HepG2 (cell line): ENCODE measurements at regions not wholly inside any gene's neighbourhood (a gene's known extent, or its start where the extent isn't known, plus 50 kb on each side); places are given as distances from the start of the nearest gene placed in this dataset.

Experiments used
- ATAC-seq: fragments of 200-7000 bp; cut with Tn5 transposase; 3 replicates; pipeline ENCODE4 v1.9.1; 2020; ENCODE audit warnings: mild to moderate bottlenecking, moderate library complexity
- BruUV-seq: library from RNA; stranded (reverse); fragments of 400-500 nt; replicated peaks from 2 replicates; lab custom pipeline; 2021; lab: Mats Ljungman, UMichigan
- CTCF ChIA-PET: fragments of 300-600 bp; formaldehyde crosslinking; extraction: SDS; loops from one replicate; lab custom pipeline; 2021; ENCODE audit warnings: low total read pairs, inconsistent platforms, low intra/inter-chr PET ratio; lab: Yijun Ruan, JAX
- POLR2A ChIA-PET: fragments of 350-600 bp; sonication (Branson Sonifier 250); formaldehyde crosslinking; loops from one replicate; lab custom pipeline; 2020; ENCODE audit warnings: antibody characterized with exemption, inconsistent platforms; lab: Yijun Ruan, JAX
- DNase-seq: peaks from one replicate; pipeline ENCODE4 v3.0.0-alpha.2; 2015; ENCODE audit warnings: low spot score
- FAIRE-seq: peaks from 3 replicates; lab custom pipeline; 2011; peaks lifted over from hg19 to GRCh38; lab: Jason Lieb, UNC
- H2AFZ ChIP-seq: one replicate; pipeline ENCODE4 v1.6.1; 2011; ENCODE audit warnings: low read length, inconsistent platforms
- H3K27ac ChIP-seq: fragments of 300-600 bp; 3 replicates; pipeline ENCODE4 v1.8.0; 2011; ENCODE audit warnings: mixed run types, mild to moderate bottlenecking, mixed read lengths, low read length, inconsistent platforms; ENCODE audit not compliant: insufficient read depth; ENCODE audit errors: extremely low read length
- H3K27me3 ChIP-seq, 2 experiments: fragments of 200-600 bp in 1 of 2; 2 replicates in 1 of 2; 3 replicates in 1 of 2; pipeline versions ENCODE4 v1.6.0 to v1.8.0; 2011; ENCODE audit warnings: low read length in 2 of 2, mild to moderate bottlenecking in 2 of 2, moderate library complexity in 2 of 2, inconsistent platforms in 1 of 2; ENCODE audit not compliant: insufficient read depth in 2 of 2, control insufficient read depth in 1 of 2
- H3K36me3 ChIP-seq, 2 experiments: fragments of 200-600 bp in 1 of 2; replicated peaks in 1 of 2; 2 replicates in 1 of 2; 3 replicates in 1 of 2; pipeline versions ENCODE4 v1.5.1 to v1.8.0; 2011; ENCODE audit warnings: low read length in 2 of 2, inconsistent platforms in 1 of 2; ENCODE audit not compliant: insufficient read depth in 2 of 2, control insufficient read depth in 1 of 2
- H3K4me1 ChIP-seq: 2 replicates; pipeline ENCODE4 v1.5.1; 2012; ENCODE audit warnings: low read length, inconsistent platforms; ENCODE audit not compliant: insufficient read depth
- H3K4me2 ChIP-seq: 2 replicates; pipeline ENCODE4 v1.6.0; 2011; ENCODE audit warnings: low read depth, low read length, inconsistent platforms
- H3K4me3 ChIP-seq, 3 experiments: fragments of 200-600 bp in 1 of 3; sonication (generic), shearing (Covaris generic) in 1 of 3; replicated peaks in 1 of 3; 2 replicates each; pipeline ENCODE4 v1.5.1; 2011 to 2016; ENCODE audit warnings: low read length in 3 of 3, inconsistent platforms in 2 of 3, low read depth in 2 of 3, mild to moderate bottlenecking in 2 of 3, control low read depth in 1 of 3, mixed read lengths in 1 of 3; ENCODE audit not compliant: insufficient read depth in 1 of 3
- H3K79me2 ChIP-seq: one replicate; pipeline ENCODE4 v1.6.1; 2011; ENCODE audit warnings: low read length, inconsistent platforms; ENCODE audit not compliant: insufficient read depth
- H3K9ac ChIP-seq: 2 replicates; pipeline ENCODE4 v1.6.0; 2011; ENCODE audit warnings: mild to moderate bottlenecking, low read depth, low read length, inconsistent platforms; ENCODE audit not compliant: insufficient read depth
- H3K9me3 ChIP-seq: 2 replicates; pipeline ENCODE4 v1.5.1; 2012; ENCODE audit warnings: mild to moderate bottlenecking, low read length
- H4K20me1 ChIP-seq: 2 replicates; pipeline ENCODE4 v1.6.0; 2011; ENCODE audit warnings: inconsistent platforms, mild to moderate bottlenecking, low read length, moderate library complexity; ENCODE audit not compliant: insufficient read depth
- BORCS8-MEF2B ChIP-seq: sonication (generic); formaldehyde crosslinking; IDR thresholded peaks from 2 replicates; pipeline ENCODE4 v1.8.0; 2022; ENCODE audit warnings: mild to moderate bottlenecking, missing genetic modification reagents
- GTF2F1 ChIP-seq: fragments of 150-350 bp; IDR thresholded peaks from 2 replicates; pipeline ENCODE4 v1.6.1; 2014; ENCODE audit warnings: low read length
- KDM3A ChIP-seq: IDR thresholded peaks from 2 replicates; pipeline ENCODE4 v1.6.1; 2018; ENCODE audit warnings: low read depth, missing compliant biosample characterization
- NRL ChIP-seq: sonication (generic); formaldehyde crosslinking; IDR thresholded peaks from 2 replicates; pipeline ENCODE4 v1.5.0; 2020; ENCODE audit warnings: missing genetic modification reagents, mild to moderate bottlenecking, moderate library complexity, borderline replicate concordance
- PAF1 ChIP-seq: IDR thresholded peaks from 2 replicates; pipeline ENCODE4 v1.6.1; 2016; ENCODE audit warnings: missing genetic modification reagents, missing compliant biosample characterization
- PHF5A ChIP-seq: IDR thresholded peaks from one replicate; pipeline ENCODE4 v1.6.1; 2018; ENCODE audit warnings: low read depth, missing genetic modification reagents; ENCODE audit not compliant: unreplicated experiment
- SMYD3 ChIP-seq: sonication (generic); formaldehyde crosslinking; IDR thresholded peaks from 2 replicates; pipeline ENCODE4 v1.8.1; 2023; ENCODE audit warnings: mild to moderate bottlenecking, missing genetic modification reagents
- SRSF9 ChIP-seq: fragments of 200-400 bp; formaldehyde crosslinking; IDR thresholded peaks from 2 replicates; pipeline ENCODE4 v1.6.1; 2018; ENCODE audit warnings: borderline replicate concordance, mild to moderate bottlenecking, low read depth, low read length; ENCODE audit not compliant: insufficient read depth, poor library complexity, severe bottlenecking
- ZFY ChIP-seq: sonication (generic); formaldehyde crosslinking; IDR thresholded peaks from 2 replicates; pipeline ENCODE4 v1.4.0; 2020; ENCODE audit warnings: missing genetic modification reagents
- ZNF101 ChIP-seq: sonication (generic); formaldehyde crosslinking; IDR thresholded peaks from 2 replicates; pipeline ENCODE4 v1.4.0; 2020; ENCODE audit warnings: mild to moderate bottlenecking, low read depth, missing genetic modification reagents, borderline replicate concordance
- ZNF282 ChIP-seq: fragments of 450-650 bp; IDR thresholded peaks from 2 replicates; pipeline ENCODE4 v1.6.1; 2018; ENCODE audit not compliant: partially characterized antibody
- ZNF484 ChIP-seq: sonication (generic); formaldehyde crosslinking; IDR thresholded peaks from 2 replicates; pipeline ENCODE4 v1.5.1; 2020; ENCODE audit warnings: mild to moderate bottlenecking, low read depth, missing genetic modification reagents, borderline replicate concordance
- ZNF543 ChIP-seq: sonication (generic); formaldehyde crosslinking; IDR thresholded peaks from 2 replicates; pipeline ENCODE4 v1.4.0; 2020; ENCODE audit warnings: mild to moderate bottlenecking, missing genetic modification reagents
- ZNF550 ChIP-seq: sonication (generic); formaldehyde crosslinking; IDR thresholded peaks from 2 replicates; pipeline ENCODE4 v1.4.0; 2020; ENCODE audit warnings: mild to moderate bottlenecking, missing genetic modification reagents, borderline replicate concordance
- ZNF589 ChIP-seq: sonication (generic); formaldehyde crosslinking; conservative IDR thresholded peaks from 2 replicates; pipeline ENCODE4 v1.8.0; 2022; ENCODE audit warnings: mild to moderate bottlenecking, moderate library complexity, missing genetic modification reagents
- ZSCAN21 ChIP-seq: sonication (generic); formaldehyde crosslinking; IDR thresholded peaks from 2 replicates; pipeline ENCODE4 v1.8.0; 2022; ENCODE audit warnings: mild to moderate bottlenecking, missing genetic modification reagents, moderate library complexity, borderline replicate concordance
- WGBS: methylation state at CpG from one replicate; pipeline ENCODE4 v1.1.6; 2017; ENCODE audit warnings: low lambda C conversion rate; 5-methylcytosine and 5-hydroxymethylcytosine counted together
- in situ Hi-C: cut with HindIII; loops from 2 replicates; pipeline ENCODE4 v1.10.0; 2017; ENCODE audit warnings: low pct_unique_long_range_greater_than_20kb; ENCODE audit not compliant: extremely low pct_ligation_motif_present
- intact Hi-C: fragments of 100-400 bp; cut with micrococcal nuclease; formaldehyde crosslinking; loops from one replicate; pipeline ENCODE4 v1.10.0; 2022; ENCODE audit not compliant: unreplicated experiment
- TF ChIP-seq, protein P1 (sequence below): sonication (generic); formaldehyde crosslinking; IDR thresholded peaks from 2 replicates; pipeline ENCODE4 v1.4.0; 2020; ENCODE audit warnings: missing genetic modification reagents
- TF ChIP-seq, protein P2 (sequence below): IDR thresholded peaks from 2 replicates; pipeline ENCODE4 v1.6.1; 2016; ENCODE audit warnings: low read depth, missing genetic modification reagents, missing compliant biosample characterization
- TF ChIP-seq, protein P3 (sequence below): IDR thresholded peaks from 2 replicates; pipeline ENCODE4 v1.6.1; 2016; ENCODE audit warnings: mild to moderate bottlenecking, missing biosample characterization, missing genetic modification reagents

DNA sequence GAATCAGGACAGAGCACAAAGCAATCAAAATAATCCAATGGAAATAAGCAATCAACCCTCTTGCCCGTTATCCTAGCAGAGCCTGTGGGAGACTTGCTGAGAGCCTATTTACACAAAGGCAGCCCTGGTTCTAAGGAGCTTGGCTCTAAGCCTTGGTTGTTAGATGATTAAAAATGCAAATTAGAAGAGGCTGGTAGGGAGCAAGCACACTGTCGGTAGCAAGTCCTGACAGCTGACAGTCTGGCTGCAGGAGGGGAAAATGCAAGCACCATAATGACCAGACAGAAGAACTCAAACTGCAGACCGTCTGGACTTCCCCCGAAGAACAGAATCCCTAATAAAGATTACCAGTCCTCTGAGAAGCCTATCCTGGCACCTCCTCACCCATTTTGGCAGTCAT is 131.8 kb upstream of the CTTNBP2 start:
- Histone ChIP-seq H3K9me3 (no peaks in the 10 kb centered on the region), H3K79me2 (no peaks in the 10 kb centered on the region), H3K9ac (no peak overlapping the region), H3K36me3 (no peaks in the 10 kb centered on the region), H3K27me3 (no peaks in the 10 kb centered on the region), H3K4me3 (no peak overlapping the region), H2AFZ (no peak overlapping the region), H3K4me1 (no peaks in the 10 kb centered on the region), H4K20me1 (no peaks in the 10 kb centered on the region), H3K4me2 (no peak overlapping the region), H3K27ac (no peak overlapping the region)
- intact Hi-C loops: loop anchor here (1.0 kb wide), 1 partner anchor 47 kb away; no protein-coding TSS in a partner anchor
- TF ChIP-seq PHF5A: no peak
- TF ChIP-seq ZFY (CRISPR knock-in tag): no peak
- TF ChIP-seq, protein P1, sequence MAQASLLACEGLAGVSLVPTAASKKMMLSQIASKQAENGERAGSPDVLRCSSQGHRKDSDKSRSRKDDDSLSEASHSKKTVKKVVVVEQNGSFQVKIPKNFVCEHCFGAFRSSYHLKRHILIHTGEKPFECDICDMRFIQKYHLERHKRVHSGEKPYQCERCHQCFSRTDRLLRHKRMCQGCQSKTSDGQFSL (CRISPR knock-in tag): no peak
- no peak for TF ChIP-seq SRSF9
- no peak for TF ChIP-seq ZNF589 (CRISPR knock-in tag)
- TF ChIP-seq GTF2F1: no peak
- TF ChIP-seq ZNF282: no peak
- no peak for TF ChIP-seq NRL
- no peak for TF ChIP-seq PAF1
- TF ChIP-seq KDM3A (CRISPR knock-in tag): no peak
- no peak for TF ChIP-seq ZNF101 (CRISPR knock-in tag)
- TF ChIP-seq ZNF543 (CRISPR knock-in tag): no peak
- no peak for TF ChIP-seq BORCS8-MEF2B (CRISPR knock-in tag)
- TF ChIP-seq, protein P2, sequence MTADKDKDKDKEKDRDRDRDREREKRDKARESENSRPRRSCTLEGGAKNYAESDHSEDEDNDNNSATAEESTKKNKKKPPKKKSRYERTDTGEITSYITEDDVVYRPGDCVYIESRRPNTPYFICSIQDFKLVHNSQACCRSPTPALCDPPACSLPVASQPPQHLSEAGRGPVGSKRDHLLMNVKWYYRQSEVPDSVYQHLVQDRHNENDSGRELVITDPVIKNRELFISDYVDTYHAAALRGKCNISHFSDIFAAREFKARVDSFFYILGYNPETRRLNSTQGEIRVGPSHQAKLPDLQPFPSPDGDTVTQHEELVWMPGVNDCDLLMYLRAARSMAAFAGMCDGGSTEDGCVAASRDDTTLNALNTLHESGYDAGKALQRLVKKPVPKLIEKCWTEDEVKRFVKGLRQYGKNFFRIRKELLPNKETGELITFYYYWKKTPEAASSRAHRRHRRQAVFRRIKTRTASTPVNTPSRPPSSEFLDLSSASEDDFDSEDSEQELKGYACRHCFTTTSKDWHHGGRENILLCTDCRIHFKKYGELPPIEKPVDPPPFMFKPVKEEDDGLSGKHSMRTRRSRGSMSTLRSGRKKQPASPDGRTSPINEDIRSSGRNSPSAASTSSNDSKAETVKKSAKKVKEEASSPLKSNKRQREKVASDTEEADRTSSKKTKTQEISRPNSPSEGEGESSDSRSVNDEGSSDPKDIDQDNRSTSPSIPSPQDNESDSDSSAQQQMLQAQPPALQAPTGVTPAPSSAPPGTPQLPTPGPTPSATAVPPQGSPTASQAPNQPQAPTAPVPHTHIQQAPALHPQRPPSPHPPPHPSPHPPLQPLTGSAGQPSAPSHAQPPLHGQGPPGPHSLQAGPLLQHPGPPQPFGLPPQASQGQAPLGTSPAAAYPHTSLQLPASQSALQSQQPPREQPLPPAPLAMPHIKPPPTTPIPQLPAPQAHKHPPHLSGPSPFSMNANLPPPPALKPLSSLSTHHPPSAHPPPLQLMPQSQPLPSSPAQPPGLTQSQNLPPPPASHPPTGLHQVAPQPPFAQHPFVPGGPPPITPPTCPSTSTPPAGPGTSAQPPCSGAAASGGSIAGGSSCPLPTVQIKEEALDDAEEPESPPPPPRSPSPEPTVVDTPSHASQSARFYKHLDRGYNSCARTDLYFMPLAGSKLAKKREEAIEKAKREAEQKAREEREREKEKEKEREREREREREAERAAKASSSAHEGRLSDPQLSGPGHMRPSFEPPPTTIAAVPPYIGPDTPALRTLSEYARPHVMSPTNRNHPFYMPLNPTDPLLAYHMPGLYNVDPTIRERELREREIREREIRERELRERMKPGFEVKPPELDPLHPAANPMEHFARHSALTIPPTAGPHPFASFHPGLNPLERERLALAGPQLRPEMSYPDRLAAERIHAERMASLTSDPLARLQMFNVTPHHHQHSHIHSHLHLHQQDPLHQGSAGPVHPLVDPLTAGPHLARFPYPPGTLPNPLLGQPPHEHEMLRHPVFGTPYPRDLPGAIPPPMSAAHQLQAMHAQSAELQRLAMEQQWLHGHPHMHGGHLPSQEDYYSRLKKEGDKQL: no peak
- no peak for TF ChIP-seq ZNF484
- no peak for TF ChIP-seq ZSCAN21 (CRISPR knock-in tag)
- no peak for TF ChIP-seq SMYD3 (CRISPR knock-in tag)
- TF ChIP-seq, protein P3, sequence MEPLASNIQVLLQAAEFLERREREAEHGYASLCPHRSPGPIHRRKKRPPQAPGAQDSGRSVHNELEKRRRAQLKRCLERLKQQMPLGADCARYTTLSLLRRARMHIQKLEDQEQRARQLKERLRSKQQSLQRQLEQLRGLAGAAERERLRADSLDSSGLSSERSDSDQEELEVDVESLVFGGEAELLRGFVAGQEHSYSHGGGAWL (CRISPR knock-in tag): no peak
- no peak for TF ChIP-seq ZNF550 (CRISPR knock-in tag)
- no peak for DNase-seq
- no TSS peak for BruUV-seq
- CTCF ChIA-PET: no interaction called here
- FAIRE-seq: no peak
- in situ Hi-C loops: no loop called here
- no peak for ATAC-seq
- 2% methylated on average over 4 of the region's 4 CpGs for WGBS
- POLR2A ChIA-PET: no interaction called here
